Glutamatergic neuron (in vitro differentiated cells): ENCODE measurements at regions not wholly inside any gene's neighbourhood (a gene's known extent, or its start where the extent isn't known, plus 50 kb on each side); places are given as distances from the start of the nearest gene placed in this dataset.
A peak's percentile ranks its signal among the peaks of the same experiment; 100 is the strongest.

ENCODE experiments used
- DNase-seq: peaks from one replicate; pipeline ENCODE4 v3.0.0; 2022
- H3K27ac Mint-ChIP-seq: one replicate; pipeline ENCODE4 v1.8.0; 2020; ENCODE audit warnings: mild to moderate bottlenecking, mixed read lengths, inconsistent platforms; ENCODE audit not compliant: unreplicated experiment
- H3K27me3 Mint-ChIP-seq: one replicate; pipeline ENCODE4 v1.8.0; 2020; ENCODE audit warnings: mild to moderate bottlenecking, moderate library complexity, mixed read lengths, inconsistent platforms; ENCODE audit not compliant: unreplicated experiment
- H3K36me3 Mint-ChIP-seq: one replicate; pipeline ENCODE4 v1.8.0; 2020; ENCODE audit warnings: mild to moderate bottlenecking, mixed read lengths, inconsistent platforms; ENCODE audit not compliant: unreplicated experiment
- H3K4me1 Mint-ChIP-seq: one replicate; pipeline ENCODE4 v1.8.0; 2020; ENCODE audit warnings: mild to moderate bottlenecking, low read depth, mixed read lengths, inconsistent platforms; ENCODE audit not compliant: unreplicated experiment
- H3K4me3 Mint-ChIP-seq: one replicate; pipeline ENCODE4 v1.8.0; 2020; ENCODE audit warnings: mild to moderate bottlenecking, mixed read lengths, inconsistent platforms; ENCODE audit not compliant: unreplicated experiment
- H3K9me3 Mint-ChIP-seq: one replicate; pipeline ENCODE4 v1.8.0; 2020; ENCODE audit warnings: mild to moderate bottlenecking, moderate library complexity, mixed read lengths, inconsistent platforms; ENCODE audit not compliant: unreplicated experiment
- TF ChIP-seq, protein P1 (sequence below): fragments of 200-600 bp; sonication (generic); IDR thresholded peaks from one replicate; pipeline ENCODE4 v1.5.0; 2021; ENCODE audit not compliant: partially characterized antibody, unreplicated experiment

DNA sequence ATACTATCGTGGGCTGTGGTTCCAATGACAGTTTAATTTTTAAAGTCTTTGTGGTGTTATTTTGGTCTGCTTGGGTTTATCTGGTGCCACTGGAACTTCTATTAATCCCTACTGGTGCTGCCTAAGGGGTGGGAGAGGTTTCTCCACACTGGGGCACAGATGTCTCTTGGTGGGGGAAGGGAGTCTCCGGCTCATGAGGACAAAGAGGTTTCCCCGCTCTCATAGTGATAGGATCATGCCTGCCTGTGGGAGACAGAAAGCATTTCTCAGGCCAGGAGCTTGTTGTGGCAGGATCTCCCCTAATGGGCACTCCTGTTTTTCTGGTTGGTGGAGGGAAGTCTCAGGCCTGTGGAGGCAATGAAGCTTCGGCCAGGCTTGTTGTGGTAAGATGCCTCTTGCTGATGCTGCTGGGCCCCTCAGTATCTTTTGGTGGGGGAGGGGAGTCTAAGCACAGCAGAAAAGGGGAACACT lies 84.3 kb upstream of the THRB start:
- DNase-seq: peak; percentile 22
- Mint-ChIP-seq H3K9me3 (no peaks in the 10 kb centered on the region), H3K4me3 (no peak overlapping the region), H3K27me3 (no peaks in the 10 kb centered on the region), H3K4me1 (no peaks in the 10 kb centered on the region), H3K27ac (peak overlapping the region; percentile 75), H3K36me3 (no peaks in the 10 kb centered on the region)
- TF ChIP-seq, protein P1, sequence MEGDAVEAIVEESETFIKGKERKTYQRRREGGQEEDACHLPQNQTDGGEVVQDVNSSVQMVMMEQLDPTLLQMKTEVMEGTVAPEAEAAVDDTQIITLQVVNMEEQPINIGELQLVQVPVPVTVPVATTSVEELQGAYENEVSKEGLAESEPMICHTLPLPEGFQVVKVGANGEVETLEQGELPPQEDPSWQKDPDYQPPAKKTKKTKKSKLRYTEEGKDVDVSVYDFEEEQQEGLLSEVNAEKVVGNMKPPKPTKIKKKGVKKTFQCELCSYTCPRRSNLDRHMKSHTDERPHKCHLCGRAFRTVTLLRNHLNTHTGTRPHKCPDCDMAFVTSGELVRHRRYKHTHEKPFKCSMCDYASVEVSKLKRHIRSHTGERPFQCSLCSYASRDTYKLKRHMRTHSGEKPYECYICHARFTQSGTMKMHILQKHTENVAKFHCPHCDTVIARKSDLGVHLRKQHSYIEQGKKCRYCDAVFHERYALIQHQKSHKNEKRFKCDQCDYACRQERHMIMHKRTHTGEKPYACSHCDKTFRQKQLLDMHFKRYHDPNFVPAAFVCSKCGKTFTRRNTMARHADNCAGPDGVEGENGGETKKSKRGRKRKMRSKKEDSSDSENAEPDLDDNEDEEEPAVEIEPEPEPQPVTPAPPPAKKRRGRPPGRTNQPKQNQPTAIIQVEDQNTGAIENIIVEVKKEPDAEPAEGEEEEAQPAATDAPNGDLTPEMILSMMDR: no peak

DNA sequence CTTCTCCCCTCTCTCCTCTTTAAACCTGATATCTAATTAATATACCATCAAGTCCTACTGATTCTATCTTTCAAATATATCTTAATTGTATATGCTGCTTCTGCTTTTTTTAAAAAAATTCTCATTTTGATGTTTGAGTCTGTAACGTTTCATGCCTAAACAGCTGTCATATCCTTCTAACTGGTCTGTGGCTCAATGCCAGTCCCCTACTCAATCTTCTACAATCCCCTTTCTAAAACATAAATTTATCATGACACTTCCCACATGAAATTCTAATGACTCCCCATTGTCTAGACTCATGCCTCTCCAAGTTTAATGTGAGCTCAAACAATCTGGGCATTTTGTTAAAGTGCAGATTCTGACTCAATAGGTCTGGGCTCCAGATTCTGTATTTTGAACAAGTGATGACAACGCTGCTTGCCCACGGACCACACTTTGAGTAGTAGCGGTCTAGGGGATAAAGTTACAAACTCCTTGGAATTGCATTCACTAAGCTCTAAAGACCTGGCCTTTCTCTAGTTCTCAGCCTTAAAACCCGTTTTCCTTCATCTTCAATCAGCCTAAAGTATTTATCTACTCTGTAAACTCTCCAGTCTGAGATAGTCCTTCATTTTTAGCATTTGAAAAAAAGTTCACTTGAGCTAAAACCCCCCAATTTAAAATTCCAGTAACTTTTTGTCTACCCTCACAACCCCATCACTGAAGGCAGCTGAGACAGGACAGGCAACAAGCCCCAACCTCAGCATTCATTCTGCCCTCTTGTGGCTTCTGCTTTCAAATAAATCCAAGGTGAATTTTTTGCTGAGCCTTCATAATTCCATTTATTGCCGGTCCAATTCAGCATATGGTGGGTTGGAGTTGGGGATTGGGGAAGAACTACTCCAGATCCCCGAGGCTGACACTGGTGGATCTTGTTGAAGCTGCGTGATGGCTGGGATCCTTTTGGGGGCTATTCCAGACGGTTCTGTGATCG lies 88.1 kb upstream of the THRB start:
- TF ChIP-seq, protein P1: no peak

DNA sequence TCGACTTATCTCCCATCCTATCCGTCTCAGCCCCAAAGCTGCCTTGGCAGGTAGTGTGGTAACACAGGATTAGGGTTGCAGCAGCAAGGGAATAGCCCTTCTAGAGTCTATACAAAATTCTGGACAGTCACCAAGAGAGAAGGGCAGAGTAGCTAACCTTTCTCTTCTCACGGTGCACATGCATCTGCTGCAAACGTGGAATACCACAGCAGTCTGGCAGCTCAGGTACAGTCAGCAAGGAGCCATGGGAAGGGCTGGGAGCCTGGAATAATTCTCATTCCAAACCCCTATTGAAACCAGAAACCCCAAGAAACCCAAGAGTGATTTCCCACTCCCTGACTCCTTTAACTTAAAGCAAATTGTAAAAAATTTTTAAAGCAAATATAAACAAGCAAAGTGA lies 92.3 kb upstream of the THRB start:
- H3K9me3 Mint-ChIP-seq: no peaks in the 10 kb centered on the region
- H3K4me3 Mint-ChIP-seq: no peak overlapping the region
- no peak for DNase-seq
- TF ChIP-seq, protein P1: no peak
- H3K4me1 Mint-ChIP-seq: peaks cover 4% of the 10 kb centered on the region
- no peak overlapping the region for H3K27ac Mint-ChIP-seq
- no peaks in the 10 kb centered on the region for H3K36me3 Mint-ChIP-seq
- H3K27me3 Mint-ChIP-seq: peaks cover 2% of the 10 kb centered on the region

More for the DNA sequence above, 88.1 kb upstream of the THRB start:
- no peak overlapping the region for H3K4me3 Mint-ChIP-seq
- no peaks in the 10 kb centered on the region for H3K27me3 Mint-ChIP-seq
- no peak for DNase-seq
- no peak overlapping the region for H3K27ac Mint-ChIP-seq
- no peaks in the 10 kb centered on the region for H3K36me3 Mint-ChIP-seq
- H3K9me3 Mint-ChIP-seq: no peaks in the 10 kb centered on the region
- no peaks in the 10 kb centered on the region for H3K4me1 Mint-ChIP-seq

DNA sequence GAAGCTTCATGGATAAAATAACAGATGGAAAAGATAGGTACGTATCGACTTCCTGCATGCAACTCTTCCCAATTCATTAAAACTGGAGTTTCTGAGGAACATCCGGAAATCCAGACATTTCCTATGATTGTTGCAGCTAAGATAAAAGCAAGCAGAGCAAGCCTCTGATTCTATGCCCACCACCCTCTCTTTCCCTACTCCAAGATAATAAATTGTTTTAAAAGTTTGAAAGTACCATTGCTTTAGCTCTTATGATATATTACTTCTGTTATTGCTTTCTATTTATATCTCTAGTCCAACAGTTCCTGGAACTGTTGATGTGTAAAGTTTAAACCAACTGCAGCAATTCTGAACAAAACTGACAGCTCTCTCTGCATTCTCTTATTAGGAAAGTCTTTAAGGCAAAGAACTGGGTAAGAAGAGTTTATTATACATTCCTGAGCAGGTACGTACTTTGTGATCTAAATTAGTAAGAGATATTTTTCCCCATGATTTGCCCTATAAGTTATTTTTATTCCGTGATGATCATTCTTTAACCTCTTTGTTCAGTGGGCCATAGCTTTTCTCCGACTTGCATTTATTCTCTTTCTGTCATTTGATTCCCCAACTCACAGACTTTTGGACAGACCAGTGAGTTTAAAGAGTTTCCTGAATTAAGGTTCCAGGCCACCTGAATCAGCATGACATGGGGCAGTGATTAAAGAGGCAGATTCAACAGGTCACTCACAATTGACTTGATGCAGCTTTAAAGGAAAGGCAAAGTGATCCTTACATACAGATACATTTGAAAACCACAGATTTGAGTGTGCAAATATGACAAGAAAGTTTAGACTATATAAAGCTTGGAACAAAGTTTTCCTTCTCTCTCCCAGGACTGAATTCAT lies 94.2 kb upstream of the THRB start:
- Mint-ChIP-seq H3K4me1 (peaks cover 4% of the 10 kb centered on the region), H3K36me3 (no peaks in the 10 kb centered on the region), H3K27me3 (peaks cover 3% of the 10 kb centered on the region), H3K4me3 (no peak overlapping the region), H3K9me3 (no peaks in the 10 kb centered on the region), H3K27ac (no peak overlapping the region)
- TF ChIP-seq, protein P1: no peak
- DNase-seq: no peak
